ENCODE measurements at regions not wholly inside any gene's neighbourhood (a gene's known extent, or its start where the extent isn't known, plus 50 kb on each side); places are given as distances from the start of the nearest gene placed in this dataset.
"Not testable (repeated sequence)": the region's sequence is repeated elsewhere in the genome, so short reads cannot be mapped to it uniquely, and the experiment has no call there.

- DNase-seq = no peak
Measured at GRCh38 chr1:25130895-25131294, 101.4 kb downstream of the SYF2 start.

GRCh38 chr1:25129380-25129779 is 102.9 kb downstream of the SYF2 start:
- DNase-seq = no peak

GRCh38 chr1:25128121-25128621 is 104.1 kb downstream of the SYF2 start:
- DNase-seq = no peak

GRCh38 chr1:25126562-25126961 is 105.7 kb downstream of the SYF2 start:
- DNase-seq = no peak

GRCh38 chr1:25123551-25123950 is 108.8 kb downstream of the SYF2 start:
- DNase-seq = no peak

- DNase-seq = no peak
Measured at GRCh38 chr1:25122747-25123146, 109.6 kb downstream of the SYF2 start.

- DNase-seq = no peak
Measured at GRCh38 chr1:25120281-25120680, 112.0 kb downstream of the SYF2 start.

- no peak for DNase-seq
Measured at GRCh38 chr1:25118546-25118945, 113.8 kb downstream of the SYF2 start.

GRCh38 chr1:25117233-25117823 is 115.0 kb downstream of the SYF2 start:
- DNase-seq = peak; percentile 39

GRCh38 chr1:25116832-25117231 is 115.5 kb downstream of the SYF2 start:
- DNase-seq = no peak

- DNase-seq = not testable (repeated sequence)
Measured at GRCh38 chr1:25116117-25116516, 116.2 kb downstream of the SYF2 start.

GRCh38 chr1:25113731-25114130 is 118.6 kb downstream of the SYF2 start:
- DNase-seq = no peak

GRCh38 chr1:25113086-25113485 is 119.2 kb downstream of the SYF2 start:
- no peak for DNase-seq

GRCh38 chr1:25112400-25112799 is 119.9 kb downstream of the SYF2 start:
- DNase-seq = no peak

GRCh38 chr1:25111706-25112105 is 120.6 kb downstream of the SYF2 start:
- no peak for DNase-seq

GRCh38 chr1:25110485-25110884 is 121.8 kb downstream of the SYF2 start:
- DNase-seq = no peak

GRCh38 chr1:25110036-25110435 is 122.3 kb downstream of the SYF2 start:
- DNase-seq = no peak

- no peak for DNase-seq
Measured at GRCh38 chr1:25109531-25109951, 122.8 kb downstream of the SYF2 start.

- DNase-seq = no peak
Measured at GRCh38 chr1:25107643-25108010, 124.7 kb downstream of the SYF2 start.

GRCh38 chr1:25106976-25107642 is 125.2 kb downstream of the SYF2 start:
- DNase-seq = no peak

GRCh38 chr1:25106352-25106751 is 126.0 kb downstream of the SYF2 start:
- DNase-seq = no peak

GRCh38 chr1:25105836-25106235 is 126.5 kb downstream of the SYF2 start:
- no peak for DNase-seq

GRCh38 chr1:25104932-25105561 is 127.3 kb downstream of the SYF2 start:
- DNase-seq = no peak

GRCh38 chr1:25103164-25103795 is 129.0 kb downstream of the SYF2 start:
- no peak for DNase-seq
